D721Med (cell line): ENCODE measurements at regions not wholly inside any gene's neighbourhood (a gene's known extent, or its start where the extent isn't known, plus 50 kb on each side); places are given as distances from the start of the nearest gene placed in this dataset.

Experiments
- DNase-seq: peaks from one replicate; pipeline ENCODE4 v3.0.0; 2011; ENCODE audit warnings: low spot score; ENCODE audit not compliant: insufficient read length
- FAIRE-seq: peaks from 2 replicates; lab custom pipeline; 2011; peaks lifted over from hg19 to GRCh38; lab: Jason Lieb, UNC
- CTCF ChIP-seq: IDR thresholded peaks from 2 replicates; pipeline ENCODE4 v1.5.1; 2012; ENCODE audit warnings: mild to moderate bottlenecking, control low read depth; ENCODE audit not compliant: insufficient read depth; ENCODE audit errors: missing control alignments

- DNase-seq = no peak
- no peak for FAIRE-seq
- TF ChIP-seq CTCF = no peak
Measured at GRCh38 chr10:2296179-2296891, 559.0 kb upstream of the ADARB2 start.

- no peak for FAIRE-seq
- no peak for DNase-seq
- no peak for TF ChIP-seq CTCF
Measured at GRCh38 chr10:2294739-2295138, 557.4 kb upstream of the ADARB2 start.

GRCh38 chr10:2284071-2284470 is 546.7 kb upstream of the ADARB2 start:
- DNase-seq = no peak
- FAIRE-seq = no peak
- no peak for TF ChIP-seq CTCF

GRCh38 chr10:2282202-2282601 is 544.9 kb upstream of the ADARB2 start:
- no peak for TF ChIP-seq CTCF
- FAIRE-seq = no peak

GRCh38 chr10:2280713-2281300 is 543.5 kb upstream of the ADARB2 start:
- TF ChIP-seq CTCF = no peak
- DNase-seq = peak; percentile 18
- FAIRE-seq = peak; percentile 56

More at GRCh38 chr10:2282202-2282601, 544.9 kb upstream of the ADARB2 start:
- DNase-seq = no peak

GRCh38 chr10:2279711-2280110 is 542.4 kb upstream of the ADARB2 start:
- no peak for FAIRE-seq
- TF ChIP-seq CTCF = no peak
- no peak for DNase-seq

GRCh38 chr10:2278363-2278762 is 541.0 kb upstream of the ADARB2 start:
- no peak for FAIRE-seq
- TF ChIP-seq CTCF = no peak
- DNase-seq = no peak
